ENCODE measurements at regions not wholly inside any gene's neighbourhood (a gene's known extent, or its start where the extent isn't known, plus 50 kb on each side); places are given as distances from the start of the nearest gene placed in this dataset.
"Not testable (repeated sequence)": the region's sequence is repeated elsewhere in the genome, so short reads cannot be mapped to it uniquely, and the experiment has no call there.

DNA sequence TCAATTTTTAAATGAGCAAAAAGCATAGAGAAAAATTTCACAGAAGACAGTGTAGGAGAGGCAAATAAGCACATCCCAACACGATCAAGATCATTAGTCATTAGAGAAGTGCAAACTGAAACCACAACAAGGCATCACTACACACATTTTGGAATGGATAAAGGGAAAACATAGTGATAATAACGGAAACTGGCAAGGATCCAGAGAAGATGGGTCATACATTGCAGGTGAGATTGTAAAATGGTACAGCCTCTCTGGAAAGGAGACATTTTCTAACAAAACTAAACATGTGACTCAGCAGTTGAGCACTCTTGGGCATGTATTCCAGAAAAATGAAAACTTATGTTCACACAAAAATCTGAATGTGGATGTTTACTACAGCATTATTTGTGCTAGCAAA, 98.3 kb upstream of the TMEM17 start:
- Histone ChIP-seq H3K36me3 (ENCODE audit: control insufficient read depth, insufficient read depth, low read length) (no peaks in the 10 kb centered on the region), H2BK120ac (ENCODE audit: low read depth, low read length) (no peak overlapping the region), H3K56ac (ENCODE audit: low read length) (no peak overlapping the region), H3K4me2 (ENCODE audit: low read length) (no peak overlapping the region), H2AK5ac (ENCODE audit: low read length) (no peak overlapping the region), H3K27me3 (ENCODE audit: insufficient read depth, low read length, poor library complexity) (no peaks in the 10 kb centered on the region), H3K18ac (ENCODE audit: low read length) (no peak overlapping the region), H3K27ac (ENCODE audit: low read depth, low read length) (no peak overlapping the region), H2BK15ac (replicated peaks; ENCODE audit: low read depth) (no peak overlapping the region), H2BK5ac (ENCODE audit: low read length) (no peak overlapping the region), H3K79me1 (ENCODE audit: low read length) (no peaks in the 10 kb centered on the region), H3K23ac (ENCODE audit: low read length) (no peak overlapping the region), H4K5ac (ENCODE audit: low read length) (no peak overlapping the region), H3K4me1 (ENCODE audit: control insufficient read depth, low read depth, low read length) (no peaks in the 10 kb centered on the region), H3K79me2 (ENCODE audit: control insufficient read depth, insufficient read depth, low read length) (no peaks in the 10 kb centered on the region), H3K9ac (ENCODE audit: low read length) (no peak overlapping the region), H4K8ac (ENCODE audit: low read depth, low read length) (no peak overlapping the region), H3K4me3 (ENCODE audit: low read length) (no peak overlapping the region), H3K4ac (ENCODE audit: low read depth, low read length) (no peak overlapping the region)
- WGBS (ENCODE audit: extremely low coverage, insufficient coverage, low lambda C conversion rate), result no CpG with 5 or more reads among the region's 2 CpGs
- no peak for DNase-seq

DNA sequence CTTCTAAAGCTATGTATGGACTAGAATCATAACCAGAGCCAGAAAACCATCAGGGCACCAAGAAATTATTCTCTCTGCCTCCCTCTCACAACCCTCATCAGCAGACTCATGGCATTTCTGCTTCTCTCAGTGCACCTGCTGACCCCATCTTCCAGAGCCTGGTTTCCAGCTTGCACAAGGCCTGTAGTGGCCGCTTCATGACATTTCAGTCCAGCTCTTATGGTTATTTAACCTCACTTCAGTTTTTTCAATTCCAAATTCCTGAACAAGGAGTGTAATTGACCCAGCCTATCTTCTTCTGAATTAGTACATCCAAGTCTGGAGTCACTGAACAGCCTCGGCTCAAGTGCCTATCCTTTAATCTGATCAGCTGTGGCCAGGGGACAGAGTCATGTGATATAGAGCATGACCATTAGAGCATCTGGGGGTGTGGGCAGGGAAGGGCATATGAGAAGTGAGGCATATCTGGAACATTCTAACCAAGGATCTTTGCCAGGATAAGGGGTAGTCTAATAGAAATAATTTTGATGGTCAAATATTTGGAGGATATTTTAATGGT, 97.2 kb upstream of the TMEM17 start:
- H3K4me2 ChIP-seq (ENCODE audit: low read length), result no peak overlapping the region

DNA sequence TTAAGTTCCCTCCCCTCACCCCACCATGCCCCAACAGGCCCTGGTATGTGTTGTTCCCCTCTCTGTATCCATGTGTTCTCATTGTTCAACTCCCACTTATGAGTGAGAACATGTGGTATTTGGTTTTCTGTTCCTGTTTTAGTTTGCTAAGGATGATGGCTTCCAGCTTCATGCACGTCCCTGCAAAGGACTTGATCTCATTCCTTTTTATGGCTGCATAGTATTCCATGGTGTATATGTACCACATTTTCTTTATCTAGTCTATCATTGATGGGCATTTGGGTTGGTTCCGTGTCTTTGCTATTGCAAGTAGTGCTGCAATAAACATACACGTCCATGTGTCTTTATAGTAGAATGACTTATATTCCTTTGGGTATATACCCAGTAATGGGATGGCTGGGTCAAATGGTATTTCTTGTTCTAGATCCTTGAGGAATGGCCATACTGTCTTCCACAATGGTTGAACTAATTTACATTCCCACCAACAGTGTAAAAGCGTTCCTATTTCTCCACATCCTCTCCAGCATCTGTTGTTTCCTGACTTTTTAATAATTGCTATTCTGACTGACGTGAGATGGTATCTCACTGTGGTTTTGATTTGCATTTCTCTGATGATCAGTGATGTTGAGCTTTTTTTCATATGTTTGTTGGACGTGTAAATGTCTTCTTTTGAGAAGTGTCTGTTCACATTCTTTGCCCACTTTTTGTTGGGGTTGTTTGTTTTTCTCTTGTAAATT, 93.8 kb upstream of the TMEM17 start:
- H4K8ac ChIP-seq (ENCODE audit: low read depth, low read length); H3K4me1 ChIP-seq (ENCODE audit: control insufficient read depth, low read depth, low read length); H3K27ac ChIP-seq (ENCODE audit: low read depth, low read length); H3K4ac ChIP-seq (ENCODE audit: low read depth, low read length); H3K23ac ChIP-seq (ENCODE audit: low read length); H2BK5ac ChIP-seq (ENCODE audit: low read length); H3K79me1 ChIP-seq (ENCODE audit: low read length); H3K9ac ChIP-seq (ENCODE audit: low read length); H3K36me3 ChIP-seq (ENCODE audit: control insufficient read depth, insufficient read depth, low read length); H3K79me2 ChIP-seq (ENCODE audit: control insufficient read depth, insufficient read depth, low read length); H3K4me2 ChIP-seq (ENCODE audit: low read length); H2AK5ac ChIP-seq (ENCODE audit: low read length); H3K56ac ChIP-seq (ENCODE audit: low read length); H3K4me3 ChIP-seq (ENCODE audit: low read length); H2BK15ac ChIP-seq (replicated peaks; ENCODE audit: low read depth); H3K18ac ChIP-seq (ENCODE audit: low read length); H3K27me3 ChIP-seq (ENCODE audit: insufficient read depth, low read length, poor library complexity); DNase-seq; H4K5ac ChIP-seq (ENCODE audit: low read length); H2BK120ac ChIP-seq (ENCODE audit: low read depth, low read length): not testable (repeated sequence)
- WGBS (ENCODE audit: extremely low coverage, insufficient coverage, low lambda C conversion rate), result no CpG with 5 or more reads among the region's 6 CpGs

More for the DNA sequence above, 97.2 kb upstream of the TMEM17 start:
- no peaks in the 10 kb centered on the region for H3K27me3 ChIP-seq (ENCODE audit: insufficient read depth, low read length, poor library complexity)
- no peak overlapping the region for H3K27ac ChIP-seq (ENCODE audit: low read depth, low read length)
- H3K4me1 ChIP-seq (ENCODE audit: control insufficient read depth, low read depth, low read length), result no peaks in the 10 kb centered on the region
- H3K36me3 ChIP-seq (ENCODE audit: control insufficient read depth, insufficient read depth, low read length), result no peaks in the 10 kb centered on the region
- H2AK5ac ChIP-seq (ENCODE audit: low read length), result no peak overlapping the region
- no peak for DNase-seq
- no CpG with 5 or more reads among the region's 2 CpGs for WGBS (ENCODE audit: extremely low coverage, insufficient coverage, low lambda C conversion rate)
- no peak overlapping the region for H3K18ac ChIP-seq (ENCODE audit: low read length)
- H2BK15ac ChIP-seq (replicated peaks; ENCODE audit: low read depth), result no peak overlapping the region
- H4K8ac ChIP-seq (ENCODE audit: low read depth, low read length), result no peak overlapping the region
- no peak overlapping the region for H3K9ac ChIP-seq (ENCODE audit: low read length)
- H2BK5ac ChIP-seq (ENCODE audit: low read length), result no peak overlapping the region
- H3K23ac ChIP-seq (ENCODE audit: low read length), result no peak overlapping the region
- H4K5ac ChIP-seq (ENCODE audit: low read length), result no peak overlapping the region
- H3K79me2 ChIP-seq (ENCODE audit: control insufficient read depth, insufficient read depth, low read length), result no peaks in the 10 kb centered on the region
- no peaks in the 10 kb centered on the region for H3K79me1 ChIP-seq (ENCODE audit: low read length)
- H2BK120ac ChIP-seq (ENCODE audit: low read depth, low read length), result no peak overlapping the region
- H3K4ac ChIP-seq (ENCODE audit: low read depth, low read length), result no peak overlapping the region
- no peak overlapping the region for H3K56ac ChIP-seq (ENCODE audit: low read length)
- no peak overlapping the region for H3K4me3 ChIP-seq (ENCODE audit: low read length)

DNA sequence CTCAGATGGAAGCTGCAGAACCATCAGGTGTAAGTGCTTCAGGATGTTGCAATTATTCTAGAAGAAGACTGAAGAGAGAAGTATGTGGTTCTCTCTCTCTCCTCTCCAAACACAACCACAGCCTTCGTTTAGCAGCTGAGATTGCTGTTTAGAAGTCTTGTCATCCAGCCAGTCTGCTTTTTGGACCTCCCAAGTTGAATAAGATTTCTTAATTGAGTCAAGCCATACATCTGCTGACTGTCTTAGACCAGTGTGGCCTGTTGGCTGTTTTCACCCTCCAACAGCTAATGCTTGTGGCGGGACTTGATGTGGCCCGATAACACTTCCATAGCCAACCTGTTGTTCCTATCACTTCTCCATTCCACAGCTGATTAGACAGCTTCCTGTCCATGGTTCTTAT, 91.3 kb upstream of the TMEM17 start:
- no CpG with 5 or more reads among the region's 3 CpGs for WGBS (ENCODE audit: extremely low coverage, insufficient coverage, low lambda C conversion rate)
- Histone ChIP-seq H3K4me2 (ENCODE audit: low read length) (no peak overlapping the region), H4K5ac (ENCODE audit: low read length) (no peak overlapping the region), H2BK120ac (ENCODE audit: low read depth, low read length) (no peak overlapping the region), H3K4ac (ENCODE audit: low read depth, low read length) (no peak overlapping the region), H3K4me3 (ENCODE audit: low read length) (no peak overlapping the region), H3K27ac (ENCODE audit: low read depth, low read length) (no peak overlapping the region), H3K27me3 (ENCODE audit: insufficient read depth, low read length, poor library complexity) (no peaks in the 10 kb centered on the region), H4K8ac (ENCODE audit: low read depth, low read length) (no peak overlapping the region), H2AK5ac (ENCODE audit: low read length) (no peak overlapping the region), H3K18ac (ENCODE audit: low read length) (no peak overlapping the region), H3K4me1 (ENCODE audit: control insufficient read depth, low read depth, low read length) (no peaks in the 10 kb centered on the region), H2BK15ac (replicated peaks; ENCODE audit: low read depth) (no peak overlapping the region), H3K23ac (ENCODE audit: low read length) (no peak overlapping the region), H3K36me3 (ENCODE audit: control insufficient read depth, insufficient read depth, low read length) (no peaks in the 10 kb centered on the region), H3K56ac (ENCODE audit: low read length) (no peak overlapping the region), H3K79me1 (ENCODE audit: low read length) (no peaks in the 10 kb centered on the region), H3K79me2 (ENCODE audit: control insufficient read depth, insufficient read depth, low read length) (no peaks in the 10 kb centered on the region), H3K9ac (ENCODE audit: low read length) (no peak overlapping the region), H2BK5ac (ENCODE audit: low read length) (no peak overlapping the region)
- DNase-seq, result no peak

DNA sequence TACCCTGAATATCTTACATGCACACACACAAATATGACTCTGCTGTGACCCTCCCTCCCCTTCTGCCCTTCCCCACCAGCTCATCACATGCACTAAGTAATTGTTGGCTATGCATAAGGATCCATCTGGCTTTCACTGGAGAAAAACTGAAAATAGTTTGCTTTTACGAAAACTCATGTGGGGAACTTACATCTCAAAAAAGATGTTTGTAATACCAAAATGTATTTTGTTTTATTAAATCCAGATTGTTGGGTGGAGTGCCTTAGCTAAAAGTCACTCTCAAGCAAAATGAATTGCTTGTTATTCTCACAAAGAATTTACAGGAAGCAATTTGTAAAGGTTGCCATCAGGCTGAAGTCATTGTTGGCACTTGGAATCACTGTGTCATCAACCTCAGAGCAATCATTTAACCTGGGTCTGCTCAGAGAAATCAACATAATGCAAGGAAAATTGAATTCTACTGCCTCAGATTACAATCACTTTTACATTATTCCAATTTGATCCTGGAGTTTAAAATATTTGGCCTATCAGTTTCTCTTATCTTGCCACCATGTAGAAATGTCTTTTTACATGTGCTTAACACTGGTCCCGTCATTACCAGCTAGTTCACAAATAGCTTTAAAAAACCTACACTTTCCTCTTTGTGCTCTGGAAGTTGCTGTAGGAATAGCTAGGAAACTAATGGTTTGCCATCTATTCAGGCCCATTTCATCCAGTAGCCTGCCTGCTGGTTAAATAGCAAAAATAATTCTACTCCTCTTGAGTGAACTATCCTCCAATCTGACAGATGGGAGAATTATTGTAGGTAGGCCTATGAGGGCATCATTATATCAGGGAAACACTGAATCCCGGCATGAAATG, 90.3 kb upstream of the TMEM17 start:
- H3K4me1 ChIP-seq (ENCODE audit: control insufficient read depth, low read depth, low read length), result no peaks in the 10 kb centered on the region
- no peaks in the 10 kb centered on the region for H3K27me3 ChIP-seq (ENCODE audit: insufficient read depth, low read length, poor library complexity)
- H4K8ac ChIP-seq (ENCODE audit: low read depth, low read length), result no peak overlapping the region
- H3K4me3 ChIP-seq (ENCODE audit: low read length), result no peak overlapping the region
- H2AK5ac ChIP-seq (ENCODE audit: low read length), result no peak overlapping the region
- H3K4ac ChIP-seq (ENCODE audit: low read depth, low read length), result no peak overlapping the region
- no peak for DNase-seq
- no peak overlapping the region for H2BK5ac ChIP-seq (ENCODE audit: low read length)
- H3K79me2 ChIP-seq (ENCODE audit: control insufficient read depth, insufficient read depth, low read length), result no peaks in the 10 kb centered on the region
- no peak overlapping the region for H3K9ac ChIP-seq (ENCODE audit: low read length)
- H3K18ac ChIP-seq (ENCODE audit: low read length), result no peak overlapping the region
- H2BK120ac ChIP-seq (ENCODE audit: low read depth, low read length), result no peak overlapping the region
- H3K4me2 ChIP-seq (ENCODE audit: low read length), result no peak overlapping the region
- no peak overlapping the region for H3K23ac ChIP-seq (ENCODE audit: low read length)
- H2BK15ac ChIP-seq (replicated peaks; ENCODE audit: low read depth), result no peak overlapping the region
- no peak overlapping the region for H3K27ac ChIP-seq (ENCODE audit: low read depth, low read length)
- H3K36me3 ChIP-seq (ENCODE audit: control insufficient read depth, insufficient read depth, low read length), result no peaks in the 10 kb centered on the region
- no peaks in the 10 kb centered on the region for H3K79me1 ChIP-seq (ENCODE audit: low read length)
- WGBS (ENCODE audit: extremely low coverage, insufficient coverage, low lambda C conversion rate), result no CpG with 5 or more reads among the region's 3 CpGs
- H3K56ac ChIP-seq (ENCODE audit: low read length), result no peak overlapping the region
- no peak overlapping the region for H4K5ac ChIP-seq (ENCODE audit: low read length)

Data from mesendoderm (in vitro differentiated cells).